ENCODE measurements at regions not wholly inside any gene's neighbourhood (a gene's known extent, or its start where the extent isn't known, plus 50 kb on each side); places are given as distances from the start of the nearest gene placed in this dataset.
A peak's percentile ranks its signal among the peaks of the same experiment; 100 is the strongest.

- H3K4me3 ChIP-seq (ENCODE audit: low read depth, low read length): no peak overlapping the region
- DNase-seq (ENCODE audit: low read depth) (no peak), FAIRE-seq (no peak)
- H3K27me3 ChIP-seq (ENCODE audit: control insufficient read depth, insufficient read depth, low read length): no peaks in the 10 kb centered on the region
- no peak for TF ChIP-seq CTCF (IDR thresholded peaks at IDR 0.05; ENCODE audit: insufficient read depth, low read length, severe bottlenecking)
- H3K36me3 ChIP-seq (ENCODE audit: control insufficient read depth, insufficient read depth, low read length): no peaks in the 10 kb centered on the region
These were observed 92.6 kb downstream of the METTL4 start for GRCh38 chr18:2478662-2479061.

- no peak for TF ChIP-seq CTCF (IDR thresholded peaks at IDR 0.05; ENCODE audit: insufficient read depth, low read length, severe bottlenecking)
- Histone ChIP-seq H3K36me3 (ENCODE audit: control insufficient read depth, insufficient read depth, low read length) (no peaks in the 10 kb centered on the region), H3K4me3 (ENCODE audit: low read depth, low read length) (no peak overlapping the region), H3K27me3 (ENCODE audit: control insufficient read depth, insufficient read depth, low read length) (no peaks in the 10 kb centered on the region)
- DNase-seq (ENCODE audit: low read depth): peak; percentile 72
- no peak for FAIRE-seq
These were observed 90.8 kb downstream of the METTL4 start for GRCh38 chr18:2480536-2480935.

- no peak for FAIRE-seq
- no peak for DNase-seq (ENCODE audit: low read depth)
- TF ChIP-seq CTCF (IDR thresholded peaks at IDR 0.05; ENCODE audit: insufficient read depth, low read length, severe bottlenecking): no peak
- no peaks in the 10 kb centered on the region for H3K36me3 ChIP-seq (ENCODE audit: control insufficient read depth, insufficient read depth, low read length)
- no peaks in the 10 kb centered on the region for H3K27me3 ChIP-seq (ENCODE audit: control insufficient read depth, insufficient read depth, low read length)
- no peak overlapping the region for H3K4me3 ChIP-seq (ENCODE audit: low read depth, low read length)
These were observed 88.4 kb downstream of the METTL4 start for GRCh38 chr18:2482706-2483475.

GRCh38 chr18:2485983-2486382 is 85.3 kb downstream of the METTL4 start:
- no peak overlapping the region for H3K4me3 ChIP-seq (ENCODE audit: low read depth, low read length)
- FAIRE-seq (no peak), DNase-seq (ENCODE audit: low read depth) (no peak)
- H3K36me3 ChIP-seq (ENCODE audit: control insufficient read depth, insufficient read depth, low read length): no peaks in the 10 kb centered on the region
- H3K27me3 ChIP-seq (ENCODE audit: control insufficient read depth, insufficient read depth, low read length): no peaks in the 10 kb centered on the region
- no peak for TF ChIP-seq CTCF (IDR thresholded peaks at IDR 0.05; ENCODE audit: insufficient read depth, low read length, severe bottlenecking)

- Histone ChIP-seq H3K36me3 (ENCODE audit: control insufficient read depth, insufficient read depth, low read length) (no peaks in the 10 kb centered on the region), H3K4me3 (ENCODE audit: low read depth, low read length) (no peak overlapping the region), H3K27me3 (ENCODE audit: control insufficient read depth, insufficient read depth, low read length) (no peaks in the 10 kb centered on the region)
- FAIRE-seq (no peak), DNase-seq (ENCODE audit: low read depth) (no peak)
- no peak for TF ChIP-seq CTCF (IDR thresholded peaks at IDR 0.05; ENCODE audit: insufficient read depth, low read length, severe bottlenecking)
These were observed 84.9 kb downstream of the METTL4 start for GRCh38 chr18:2486426-2486825.

Data from bronchial epithelial cell (primary cell).